ENCODE measurements at regions not wholly inside any gene's neighbourhood (a gene's known extent, or its start where the extent isn't known, plus 50 kb on each side); places are given as distances from the start of the nearest gene placed in this dataset.

GRCh38 chr7:47663213-47663612, 81.3 kb upstream of the TNS3 start:
- no peak for TF ChIP-seq YY1 (IDR thresholded peaks at IDR 0.05; ENCODE audit: insufficient read depth, insufficient read length)
- no peak for TF ChIP-seq SUZ12 (IDR thresholded peaks at IDR 0.05; ENCODE audit: extremely low read depth, insufficient read depth, insufficient read length)
- TF ChIP-seq ZNF274 (IDR thresholded peaks at IDR 0.05; ENCODE audit: low read depth, low read length), result no peak
